ENCODE measurements at regions not wholly inside any gene's neighbourhood (a gene's known extent, or its start where the extent isn't known, plus 50 kb on each side); places are given as distances from the start of the nearest gene placed in this dataset.

- TF ChIP-seq PBX2 (CRISPR knock-in tag; IDR thresholded peaks at IDR 0.05; ENCODE audit: low read depth) (no peak), PBX2 (tag; conservative IDR thresholded peaks at IDR 0.05; ENCODE audit: low read depth) (no peak), CHAMP1 (IDR thresholded peaks at IDR 0.05) (no peak), TAF15 (IDR thresholded peaks at IDR 0.05; ENCODE audit: low read depth, low read length) (no peak), RBM22 (IDR thresholded peaks at IDR 0.05; ENCODE audit: low read depth, low read length, poor library complexity, severe bottlenecking) (no peak), ZNF316 (IDR thresholded peaks at IDR 0.05) (peak; percentile 79), ZKSCAN3 (CRISPR knock-in tag; IDR thresholded peaks at IDR 0.05) (no peak), LARP7 (IDR thresholded peaks at IDR 0.05) (no peak), BRF2 (IDR thresholded peaks at IDR 0.05; ENCODE audit: borderline replicate concordance, insufficient read depth, insufficient read length) (no peak), MAFG (tag; conservative IDR thresholded peaks at IDR 0.05) (peak; percentile 55), MAFF (IDR thresholded peaks at IDR 0.05; ENCODE audit: low read length) (peak; percentile 56), TRIM25 (IDR thresholded peaks at IDR 0.05; ENCODE audit: borderline replicate concordance) (no peak), ZC3H4 (CRISPR knock-in tag; IDR thresholded peaks at IDR 0.05; ENCODE audit: borderline replicate concordance) (no peak), NCOR1 (IDR thresholded peaks at IDR 0.05) (no peak), C11orf30 (IDR thresholded peaks at IDR 0.05; ENCODE audit: low read depth) (peak; percentile 48)
Measured at GRCh38 chr2:2940702-2941101, 436.9 kb downstream of the EIPR1 start (continued).

Data from K562 (cell line).